ENCODE measurements at regions not wholly inside any gene's neighbourhood (a gene's known extent, or its start where the extent isn't known, plus 50 kb on each side); places are given as distances from the start of the nearest gene placed in this dataset.

- no peak for DNase-seq
Observed at GRCh38 chr18:10361660-10362059, 92.8 kb upstream of the APCDD1 start.

- no peak for DNase-seq
Observed at GRCh38 chr18:10365021-10365500, 89.4 kb upstream of the APCDD1 start.

DNA sequence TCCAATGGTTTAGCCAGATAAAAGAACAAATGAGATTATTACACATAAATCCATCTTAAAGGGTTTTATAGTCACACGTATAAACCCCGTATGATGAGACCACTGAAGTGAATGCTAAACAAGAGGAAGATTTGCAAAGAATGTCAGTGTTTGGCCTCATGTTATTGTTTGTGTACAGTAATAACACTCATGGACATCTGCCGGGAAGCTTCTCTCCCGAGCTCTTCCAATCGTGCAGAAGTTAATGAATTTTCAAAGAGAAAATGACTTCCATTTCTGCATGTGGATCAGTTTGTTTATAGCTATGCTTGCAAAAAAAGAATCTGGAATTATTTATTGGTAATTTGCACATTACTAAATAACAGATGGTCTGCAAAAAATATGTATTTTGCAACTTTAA lies 88.5 kb upstream of the APCDD1 start:
- DNase-seq = no peak

DNA sequence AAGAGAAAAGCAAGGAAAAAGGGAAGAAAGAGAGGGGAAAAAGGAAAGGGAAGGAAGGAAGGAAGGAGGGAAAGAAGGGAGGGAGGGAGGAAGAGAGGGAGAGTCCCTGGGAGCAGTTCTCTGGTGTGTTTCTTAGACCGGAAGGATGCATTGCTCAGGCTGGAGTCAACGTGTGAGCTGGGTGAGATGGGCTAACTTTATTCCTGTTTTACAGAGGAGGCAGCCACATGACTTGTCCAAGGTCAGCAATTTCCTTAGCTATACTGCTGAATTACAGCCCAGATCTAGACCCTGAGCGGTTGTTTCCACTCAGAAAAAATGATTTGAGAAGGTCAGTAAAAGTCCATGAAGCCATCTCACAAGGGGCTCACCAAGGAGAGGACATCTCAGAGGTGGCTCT lies 86.6 kb upstream of the APCDD1 start:
- DNase-seq = no peak

DNA sequence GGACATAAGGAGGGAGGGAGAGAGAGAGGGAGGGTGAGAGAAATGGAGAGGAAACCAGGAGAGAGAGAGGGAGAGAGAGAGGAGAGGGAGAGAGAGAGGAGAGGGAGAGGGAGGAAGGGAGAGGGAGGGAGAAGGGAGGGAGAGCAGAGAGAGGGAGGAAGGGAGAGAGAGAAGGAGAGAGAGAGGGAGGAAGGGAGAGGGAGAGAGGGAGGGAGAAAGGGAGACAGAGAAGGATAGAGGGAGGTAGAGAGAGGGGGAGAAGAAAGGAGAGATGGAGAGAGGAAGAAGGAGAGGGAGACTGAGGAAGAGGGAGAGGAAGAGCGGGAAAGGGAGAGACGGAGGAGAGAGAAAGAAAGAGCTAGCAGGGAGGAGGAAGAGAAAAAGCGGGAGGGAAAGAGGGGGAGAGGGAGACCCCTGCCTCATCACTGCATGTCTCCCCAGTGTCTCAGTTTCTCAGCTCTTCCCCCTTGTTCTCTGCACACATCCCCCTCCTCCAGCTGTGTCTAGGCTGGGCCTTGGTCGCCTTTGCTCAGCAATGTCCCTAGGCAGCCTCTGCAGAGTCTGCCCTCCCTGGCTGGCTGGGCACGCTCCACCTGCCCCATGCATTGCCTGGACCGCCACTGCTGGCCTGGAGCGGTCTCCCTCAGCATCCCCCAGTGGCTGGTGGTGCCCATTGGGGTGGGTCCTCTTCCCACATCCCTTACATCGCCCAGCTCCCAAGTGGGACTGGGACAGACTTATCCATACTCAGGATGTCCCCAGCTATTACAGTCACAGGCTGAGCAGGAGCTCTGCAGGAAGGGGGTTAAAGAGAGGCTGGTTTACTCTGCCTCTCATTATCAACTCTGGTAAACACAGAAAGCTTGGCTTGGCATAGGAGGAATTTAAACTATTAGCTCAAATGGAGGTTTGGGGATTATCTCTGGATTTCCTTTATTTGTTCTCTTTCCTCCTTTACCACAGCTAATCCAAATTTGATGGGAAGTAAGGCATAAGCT lies 85.7 kb upstream of the APCDD1 start:
- DNase-seq = no peak

DNA sequence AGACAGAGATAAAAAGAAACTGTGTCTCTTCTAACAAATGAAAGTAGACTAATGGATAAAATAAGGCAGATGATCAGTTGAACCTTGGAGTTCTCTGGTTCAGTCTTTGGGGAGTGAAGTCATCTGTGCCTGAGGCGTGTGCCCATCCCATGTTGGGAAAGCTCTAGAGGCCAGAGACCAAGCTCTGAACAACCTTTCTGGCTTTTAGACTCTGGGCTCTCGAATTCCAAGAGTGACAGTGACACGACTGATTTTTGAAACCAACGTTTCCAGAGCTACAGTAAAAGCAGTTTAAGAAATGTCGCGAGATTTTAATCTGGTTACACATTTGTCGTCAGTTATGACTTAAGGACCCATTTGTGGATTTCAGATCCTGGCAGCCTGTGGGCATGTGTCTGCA lies 83.7 kb upstream of the APCDD1 start:
- DNase-seq = no peak

DNA sequence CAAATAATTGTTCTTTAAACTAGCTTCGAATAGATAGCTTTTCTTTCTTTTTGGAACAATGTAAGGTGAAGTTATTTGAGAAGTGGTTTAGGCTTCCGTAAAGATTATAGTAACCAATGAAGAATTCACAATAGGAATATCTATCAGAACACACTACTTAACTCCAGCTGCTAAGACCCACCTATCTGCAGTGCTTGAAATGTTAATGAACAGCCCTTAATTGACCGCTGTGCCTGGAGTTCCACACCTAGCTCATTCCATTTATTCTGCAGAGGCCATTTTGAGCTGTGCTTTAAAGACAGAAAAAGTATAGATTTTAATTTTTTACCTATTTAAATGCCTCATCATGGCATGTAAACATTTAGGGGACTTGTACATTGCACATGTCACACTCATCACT lies 83.3 kb upstream of the APCDD1 start:
- DNase-seq = no peak

DNA sequence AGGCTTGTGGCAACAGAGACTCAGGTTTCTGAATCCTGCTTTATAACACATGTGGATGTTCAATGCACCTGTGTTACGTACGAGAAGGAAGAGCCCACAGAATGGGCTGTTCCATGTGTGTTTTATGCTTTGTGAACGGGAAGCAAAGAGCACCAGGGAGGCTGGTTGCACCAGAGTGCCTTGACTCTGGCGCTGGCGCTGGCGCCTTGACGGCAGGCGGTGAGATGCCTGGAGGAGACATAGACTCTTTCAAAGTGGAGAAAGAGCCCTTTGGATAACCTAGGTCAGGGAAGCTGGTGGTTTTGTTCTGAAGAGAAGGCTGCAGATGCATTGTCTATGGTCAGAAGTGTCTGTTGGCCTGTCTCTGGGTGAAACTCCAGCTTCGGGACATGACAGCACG lies 80.2 kb upstream of the APCDD1 start:
- DNase-seq = no peak

DNA sequence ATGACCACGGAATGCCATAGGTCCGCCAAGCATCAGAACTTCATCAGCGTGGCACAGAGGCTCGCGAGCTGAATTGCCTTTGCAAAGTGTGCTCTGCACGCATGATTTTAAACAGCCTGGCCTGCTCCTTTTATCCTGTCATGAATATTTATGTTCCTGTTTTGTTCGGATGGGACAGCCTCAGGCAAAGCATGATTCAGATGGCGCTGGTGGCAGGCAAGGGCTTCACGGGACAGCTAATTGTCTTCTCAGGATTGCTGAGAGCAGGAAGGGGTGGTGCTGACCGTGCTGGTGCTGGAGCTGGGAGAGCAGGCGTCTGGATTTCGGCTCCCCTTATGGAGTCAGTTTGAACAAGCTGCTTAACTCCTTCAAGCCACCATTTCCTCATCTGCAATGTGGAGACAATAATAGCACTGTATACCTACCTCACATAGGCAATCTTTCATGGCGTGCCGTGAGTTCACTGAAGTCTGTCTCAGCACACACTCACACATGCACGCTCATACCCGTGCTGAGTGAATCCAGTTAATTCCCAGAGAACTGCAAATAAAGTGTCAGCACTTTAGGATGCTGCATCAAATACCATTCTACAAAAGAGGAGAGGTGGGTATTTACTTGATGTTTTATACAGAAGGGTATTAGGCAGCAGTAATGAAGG lies 79.7 kb upstream of the APCDD1 start:
- peak; percentile 68 for DNase-seq

- peak; percentile 45 for DNase-seq
Observed at GRCh38 chr18:10376731-10377130, 77.7 kb upstream of the APCDD1 start.

GRCh38 chr18:10377956-10378355 lies 76.5 kb upstream of the APCDD1 start:
- DNase-seq = peak; percentile 89

- peak; percentile 78 for DNase-seq
Observed at GRCh38 chr18:10378688-10379420, 75.6 kb upstream of the APCDD1 start.

DNA sequence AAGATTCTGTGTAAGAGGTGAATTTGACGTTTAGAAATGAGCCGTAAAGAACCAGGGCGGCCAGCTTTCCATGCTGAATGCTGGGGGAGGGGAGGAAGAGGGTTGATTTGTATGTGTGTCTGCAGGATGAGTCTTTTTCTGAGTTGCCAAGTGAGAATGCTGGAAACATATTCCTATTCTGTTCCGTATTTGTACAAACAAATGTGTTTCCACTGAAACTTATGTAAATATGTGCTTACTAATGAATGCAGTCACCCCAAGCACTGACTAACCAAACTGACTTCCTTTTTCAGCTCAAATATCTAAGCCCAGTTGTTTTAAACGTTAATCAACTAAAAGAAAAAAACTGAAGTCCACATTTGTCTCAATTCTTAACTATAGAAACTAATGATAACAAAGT lies 74.9 kb upstream of the APCDD1 start:
- peak; percentile 46 for DNase-seq

DNA sequence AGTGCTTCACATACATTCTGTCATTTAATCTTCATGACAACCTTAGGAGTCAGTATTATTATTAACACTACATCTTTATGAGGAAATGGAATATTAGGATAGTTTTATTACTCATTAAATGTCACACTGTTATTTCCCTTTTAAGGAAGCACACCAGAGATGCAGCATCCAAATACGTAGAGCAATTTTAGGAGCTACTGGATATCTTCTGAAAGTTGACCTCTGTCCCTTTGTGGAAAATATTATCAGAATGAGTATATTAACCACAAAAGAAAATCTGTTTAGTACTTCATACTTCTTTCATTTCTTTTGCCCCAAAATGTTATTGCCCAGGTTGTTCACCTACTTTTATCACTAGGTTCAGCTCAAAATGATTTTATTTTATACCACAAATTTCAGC lies 72.9 kb upstream of the APCDD1 start:
- peak; percentile 44 for DNase-seq

GRCh38 chr18:10381951-10382350 lies 72.5 kb upstream of the APCDD1 start:
- DNase-seq = peak; percentile 57

- no peak for DNase-seq
Observed at GRCh38 chr18:10386049-10386448, 68.4 kb upstream of the APCDD1 start.

GRCh38 chr18:10386956-10387355 lies 67.5 kb upstream of the APCDD1 start:
- peak; percentile 8 for DNase-seq

- no peak for DNase-seq
Observed at GRCh38 chr18:10387399-10387798, 67.0 kb upstream of the APCDD1 start.

GRCh38 chr18:10388373-10388772 lies 66.1 kb upstream of the APCDD1 start:
- DNase-seq = no peak

GRCh38 chr18:10391506-10391905 lies 62.9 kb upstream of the APCDD1 start:
- DNase-seq = no peak

DNA sequence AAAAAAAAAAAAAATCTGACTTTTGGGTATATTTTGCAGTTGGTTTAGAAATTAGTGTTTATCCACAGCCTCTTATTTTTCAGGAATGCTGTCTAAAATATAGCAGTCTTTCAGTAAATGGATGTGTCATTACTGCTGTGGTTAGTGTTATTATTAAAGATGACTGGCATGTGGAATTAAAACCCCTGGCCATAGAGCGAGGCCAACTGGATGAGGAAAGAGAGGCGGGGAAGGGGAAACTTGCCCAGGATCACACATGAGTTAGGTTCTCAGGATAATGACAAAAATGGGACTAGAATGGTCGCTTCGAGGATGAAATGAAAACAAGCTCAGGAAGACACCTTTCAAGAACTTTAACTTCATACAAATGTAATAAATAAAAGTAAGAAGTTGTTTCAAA lies 57.4 kb upstream of the APCDD1 start:
- DNase-seq = no peak

GRCh38 chr18:10398571-10398970 lies 55.9 kb upstream of the APCDD1 start:
- no peak for DNase-seq

- no peak for DNase-seq
Observed at GRCh38 chr18:10399465-10399864, 55.0 kb upstream of the APCDD1 start.
